K562 (cell line): ENCODE measurements at regions not wholly inside any gene's neighbourhood (a gene's known extent, or its start where the extent isn't known, plus 50 kb on each side); places are given as distances from the start of the nearest gene placed in this dataset.

Source experiments
- CBFB ChIP-seq: sonication (generic); formaldehyde crosslinking; IDR thresholded peaks from 2 replicates; pipeline ENCODE4 v1.4.0; 2020; ENCODE audit warnings: mild to moderate bottlenecking, missing genetic modification reagents
- CHD2 ChIP-seq: IDR thresholded peaks from 2 replicates; pipeline ENCODE4 v1.6.1; 2011; ENCODE audit warnings: low read depth, low read length
- FUS ChIP-seq: fragments of 200-400 bp; formaldehyde crosslinking; optimal IDR thresholded peaks from 2 replicates; pipeline ENCODE3; 2017; ENCODE audit warnings: low read depth, low read length
- GATAD2B ChIP-seq: fragments of 450-650 bp; IDR thresholded peaks from 2 replicates; pipeline ENCODE4 v1.6.1; 2017; ENCODE audit warnings: mild to moderate bottlenecking, borderline replicate concordance
- GTF2F1 ChIP-seq: IDR thresholded peaks from 2 replicates; pipeline ENCODE4 v1.6.1; 2011; ENCODE audit warnings: low read depth, low read length, improper control_type of control experiment
- HNRNPLL ChIP-seq: fragments of 200-400 bp; formaldehyde crosslinking; IDR thresholded peaks from 2 replicates; pipeline ENCODE4 v1.6.1; 2017; ENCODE audit warnings: low read length, low read depth, mild to moderate bottlenecking; ENCODE audit not compliant: poor library complexity, severe bottlenecking
- KLF1 ChIP-seq: fragments of 450-650 bp; IDR thresholded peaks from 2 replicates; pipeline ENCODE4 v1.6.1; 2016; ENCODE audit warnings: missing genetic modification characterization, missing compliant biosample characterization
- MTA2 ChIP-seq: fragments of 450-650 bp; IDR thresholded peaks from 2 replicates; pipeline ENCODE4 v1.6.1; 2016; ENCODE audit warnings: low read depth
- RREB1 ChIP-seq: fragments of 250-450 bp; sonication (Bioruptor Pico); IDR thresholded peaks from 2 replicates; pipeline ENCODE4 v1.4.0; 2020
- ZNF253 ChIP-seq: fragments of 250-450 bp; sonication (Bioruptor Pico); conservative IDR thresholded peaks from 2 replicates; pipeline ENCODE4 v1.6.1; 2021; ENCODE audit warnings: mild to moderate bottlenecking
- TF ChIP-seq, protein P1 (sequence below): sonication (generic); formaldehyde crosslinking; IDR thresholded peaks from 2 replicates; pipeline ENCODE4 v1.8.0; 2022; ENCODE audit warnings: mild to moderate bottlenecking, missing genetic modification reagents, borderline replicate concordance
- TF ChIP-seq, protein P2 (sequence below): fragments of 250-450 bp; sonication (Bioruptor Pico); IDR thresholded peaks from 2 replicates; pipeline ENCODE4 v1.9.0; 2021; ENCODE audit warnings: mild to moderate bottlenecking, inconsistent platforms
- TF ChIP-seq, protein P3 (sequence below): fragments of 200-800 bp; sonication (Bioruptor generic); IDR thresholded peaks from 2 replicates; pipeline ENCODE4 v1.6.1; 2016; ENCODE audit warnings: missing genetic modification characterization, missing compliant biosample characterization

DNA sequence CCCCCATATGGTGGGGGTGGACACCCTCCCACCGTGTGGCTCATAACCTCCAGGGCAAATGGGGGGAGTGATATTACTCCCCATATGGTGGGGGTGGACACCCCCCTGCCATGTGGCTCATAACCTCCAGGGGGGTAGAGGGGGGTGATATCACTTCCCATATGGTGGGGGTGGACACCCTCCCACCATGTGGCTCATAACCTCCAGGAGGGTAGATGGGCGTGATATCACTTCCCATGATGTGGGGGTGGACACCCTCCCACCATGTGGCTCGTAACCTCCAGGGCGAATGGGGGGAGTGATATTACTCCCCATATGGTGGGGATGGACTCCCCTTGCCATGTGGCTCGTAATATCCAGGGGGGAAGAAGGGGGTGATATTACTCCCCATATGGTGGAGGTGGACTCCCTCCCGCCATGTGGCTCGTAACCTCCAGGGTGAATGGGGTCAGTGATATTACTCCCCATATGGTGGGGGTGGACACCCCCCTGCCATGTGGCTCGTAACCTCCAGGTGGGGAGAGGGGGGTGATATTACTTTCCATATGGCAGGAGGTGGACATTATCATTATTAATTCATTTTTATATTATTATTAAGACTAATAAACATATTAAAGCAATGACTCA is 51.2 kb upstream of the OXA1L start (continued):
- TF ChIP-seq FUS = no peak
- no peak for TF ChIP-seq RREB1
- TF ChIP-seq ZNF253 (CRISPR knock-in tag) = no peak
- no peak for TF ChIP-seq GATAD2B
- TF ChIP-seq, protein P1, sequence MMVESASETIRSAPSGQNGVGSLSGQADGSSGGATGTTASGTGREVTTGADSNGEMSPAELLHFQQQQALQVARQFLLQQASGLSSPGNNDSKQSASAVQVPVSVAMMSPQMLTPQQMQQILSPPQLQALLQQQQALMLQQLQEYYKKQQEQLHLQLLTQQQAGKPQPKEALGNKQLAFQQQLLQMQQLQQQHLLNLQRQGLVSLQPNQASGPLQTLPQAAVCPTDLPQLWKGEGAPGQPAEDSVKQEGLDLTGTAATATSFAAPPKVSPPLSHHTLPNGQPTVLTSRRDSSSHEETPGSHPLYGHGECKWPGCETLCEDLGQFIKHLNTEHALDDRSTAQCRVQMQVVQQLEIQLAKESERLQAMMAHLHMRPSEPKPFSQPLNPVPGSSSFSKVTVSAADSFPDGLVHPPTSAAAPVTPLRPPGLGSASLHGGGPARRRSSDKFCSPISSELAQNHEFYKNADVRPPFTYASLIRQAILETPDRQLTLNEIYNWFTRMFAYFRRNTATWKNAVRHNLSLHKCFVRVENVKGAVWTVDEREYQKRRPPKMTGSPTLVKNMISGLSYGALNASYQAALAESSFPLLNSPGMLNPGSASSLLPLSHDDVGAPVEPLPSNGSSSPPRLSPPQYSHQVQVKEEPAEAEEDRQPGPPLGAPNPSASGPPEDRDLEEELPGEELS (CRISPR knock-in tag) = no peak
- TF ChIP-seq GTF2F1 = no peak
- TF ChIP-seq CBFB (CRISPR knock-in tag) = no peak
- TF ChIP-seq MTA2 = no peak
- no peak for TF ChIP-seq KLF1
- TF ChIP-seq CHD2 = no peak
- TF ChIP-seq, protein P2, sequence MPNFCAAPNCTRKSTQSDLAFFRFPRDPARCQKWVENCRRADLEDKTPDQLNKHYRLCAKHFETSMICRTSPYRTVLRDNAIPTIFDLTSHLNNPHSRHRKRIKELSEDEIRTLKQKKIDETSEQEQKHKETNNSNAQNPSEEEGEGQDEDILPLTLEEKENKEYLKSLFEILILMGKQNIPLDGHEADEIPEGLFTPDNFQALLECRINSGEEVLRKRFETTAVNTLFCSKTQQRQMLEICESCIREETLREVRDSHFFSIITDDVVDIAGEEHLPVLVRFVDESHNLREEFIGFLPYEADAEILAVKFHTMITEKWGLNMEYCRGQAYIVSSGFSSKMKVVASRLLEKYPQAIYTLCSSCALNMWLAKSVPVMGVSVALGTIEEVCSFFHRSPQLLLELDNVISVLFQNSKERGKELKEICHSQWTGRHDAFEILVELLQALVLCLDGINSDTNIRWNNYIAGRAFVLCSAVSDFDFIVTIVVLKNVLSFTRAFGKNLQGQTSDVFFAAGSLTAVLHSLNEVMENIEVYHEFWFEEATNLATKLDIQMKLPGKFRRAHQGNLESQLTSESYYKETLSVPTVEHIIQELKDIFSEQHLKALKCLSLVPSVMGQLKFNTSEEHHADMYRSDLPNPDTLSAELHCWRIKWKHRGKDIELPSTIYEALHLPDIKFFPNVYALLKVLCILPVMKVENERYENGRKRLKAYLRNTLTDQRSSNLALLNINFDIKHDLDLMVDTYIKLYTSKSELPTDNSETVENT (CRISPR knock-in tag) = no peak
- TF ChIP-seq, protein P3, sequence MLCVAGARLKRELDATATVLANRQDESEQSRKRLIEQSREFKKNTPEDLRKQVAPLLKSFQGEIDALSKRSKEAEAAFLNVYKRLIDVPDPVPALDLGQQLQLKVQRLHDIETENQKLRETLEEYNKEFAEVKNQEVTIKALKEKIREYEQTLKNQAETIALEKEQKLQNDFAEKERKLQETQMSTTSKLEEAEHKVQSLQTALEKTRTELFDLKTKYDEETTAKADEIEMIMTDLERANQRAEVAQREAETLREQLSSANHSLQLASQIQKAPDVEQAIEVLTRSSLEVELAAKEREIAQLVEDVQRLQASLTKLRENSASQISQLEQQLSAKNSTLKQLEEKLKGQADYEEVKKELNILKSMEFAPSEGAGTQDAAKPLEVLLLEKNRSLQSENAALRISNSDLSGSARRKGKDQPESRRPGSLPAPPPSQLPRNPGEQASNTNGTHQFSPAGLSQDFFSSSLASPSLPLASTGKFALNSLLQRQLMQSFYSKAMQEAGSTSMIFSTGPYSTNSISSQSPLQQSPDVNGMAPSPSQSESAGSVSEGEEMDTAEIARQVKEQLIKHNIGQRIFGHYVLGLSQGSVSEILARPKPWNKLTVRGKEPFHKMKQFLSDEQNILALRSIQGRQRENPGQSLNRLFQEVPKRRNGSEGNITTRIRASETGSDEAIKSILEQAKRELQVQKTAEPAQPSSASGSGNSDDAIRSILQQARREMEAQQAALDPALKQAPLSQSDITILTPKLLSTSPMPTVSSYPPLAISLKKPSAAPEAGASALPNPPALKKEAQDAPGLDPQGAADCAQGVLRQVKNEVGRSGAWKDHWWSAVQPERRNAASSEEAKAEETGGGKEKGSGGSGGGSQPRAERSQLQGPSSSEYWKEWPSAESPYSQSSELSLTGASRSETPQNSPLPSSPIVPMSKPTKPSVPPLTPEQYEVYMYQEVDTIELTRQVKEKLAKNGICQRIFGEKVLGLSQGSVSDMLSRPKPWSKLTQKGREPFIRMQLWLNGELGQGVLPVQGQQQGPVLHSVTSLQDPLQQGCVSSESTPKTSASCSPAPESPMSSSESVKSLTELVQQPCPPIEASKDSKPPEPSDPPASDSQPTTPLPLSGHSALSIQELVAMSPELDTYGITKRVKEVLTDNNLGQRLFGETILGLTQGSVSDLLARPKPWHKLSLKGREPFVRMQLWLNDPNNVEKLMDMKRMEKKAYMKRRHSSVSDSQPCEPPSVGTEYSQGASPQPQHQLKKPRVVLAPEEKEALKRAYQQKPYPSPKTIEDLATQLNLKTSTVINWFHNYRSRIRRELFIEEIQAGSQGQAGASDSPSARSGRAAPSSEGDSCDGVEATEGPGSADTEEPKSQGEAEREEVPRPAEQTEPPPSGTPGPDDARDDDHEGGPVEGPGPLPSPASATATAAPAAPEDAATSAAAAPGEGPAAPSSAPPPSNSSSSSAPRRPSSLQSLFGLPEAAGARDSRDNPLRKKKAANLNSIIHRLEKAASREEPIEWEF (CRISPR knock-in tag) = no peak
- TF ChIP-seq HNRNPLL = no peak
